IPS-18a (cell line): ENCODE measurements at regions not wholly inside any gene's neighbourhood (a gene's known extent, or its start where the extent isn't known, plus 50 kb on each side); places are given as distances from the start of the nearest gene placed in this dataset.

ENCODE experiments used
- H3K27ac ChIP-seq: one replicate; pipeline ENCODE4 v1.5.1; 2013; ENCODE audit warnings: low read length
- H3K27me3 ChIP-seq: one replicate; pipeline ENCODE4 v1.6.1; 2013; ENCODE audit warnings: mild to moderate bottlenecking, low read length; ENCODE audit not compliant: control insufficient read depth, insufficient read depth
- H3K36me3 ChIP-seq: one replicate; pipeline ENCODE4 v1.6.1; 2013; ENCODE audit warnings: low read depth, low read length; ENCODE audit not compliant: control insufficient read depth
- H3K4me1 ChIP-seq: one replicate; pipeline ENCODE4 v1.6.1; 2013; ENCODE audit warnings: low read depth, low read length; ENCODE audit not compliant: control insufficient read depth
- H3K4me3 ChIP-seq: one replicate; pipeline ENCODE4 v1.5.1; 2013; ENCODE audit warnings: low read length
- H3K9ac ChIP-seq: one replicate; pipeline ENCODE4 v1.6.1; 2013; ENCODE audit warnings: mild to moderate bottlenecking, low read length, moderate library complexity
- H3K9me3 ChIP-seq: one replicate; pipeline ENCODE4 v1.6.1; 2013; ENCODE audit warnings: low read depth, low read length; ENCODE audit not compliant: control insufficient read depth

DNA sequence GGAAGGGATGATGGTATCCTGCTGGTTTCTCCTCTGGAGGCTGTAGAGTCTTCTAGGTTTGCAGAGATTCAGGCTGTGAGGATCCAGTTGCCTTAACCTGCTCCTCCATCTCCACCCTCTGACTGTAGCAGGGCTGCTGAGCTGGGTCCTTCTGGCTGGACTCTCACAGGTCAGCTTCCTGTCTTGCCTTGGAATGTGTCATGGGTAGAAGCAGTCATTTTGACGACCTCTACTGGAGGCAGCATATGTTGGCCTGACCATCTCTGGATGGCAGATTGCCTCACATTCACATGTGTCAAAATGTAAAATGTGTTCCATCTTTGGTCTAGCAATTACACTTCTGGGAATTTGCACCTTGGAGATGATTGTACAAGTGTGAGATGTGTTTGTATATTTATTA, 504.4 kb upstream of the EEF2KMT start:
- H3K36me3 ChIP-seq, result no peaks in the 10 kb centered on the region
- no peaks in the 10 kb centered on the region for H3K9me3 ChIP-seq
- H3K27me3 ChIP-seq, result no peaks in the 10 kb centered on the region
- H3K27ac ChIP-seq, result no peak overlapping the region
- no peak overlapping the region for H3K4me3 ChIP-seq
- H3K4me1 ChIP-seq, result no peaks in the 10 kb centered on the region
- no peak overlapping the region for H3K9ac ChIP-seq

DNA sequence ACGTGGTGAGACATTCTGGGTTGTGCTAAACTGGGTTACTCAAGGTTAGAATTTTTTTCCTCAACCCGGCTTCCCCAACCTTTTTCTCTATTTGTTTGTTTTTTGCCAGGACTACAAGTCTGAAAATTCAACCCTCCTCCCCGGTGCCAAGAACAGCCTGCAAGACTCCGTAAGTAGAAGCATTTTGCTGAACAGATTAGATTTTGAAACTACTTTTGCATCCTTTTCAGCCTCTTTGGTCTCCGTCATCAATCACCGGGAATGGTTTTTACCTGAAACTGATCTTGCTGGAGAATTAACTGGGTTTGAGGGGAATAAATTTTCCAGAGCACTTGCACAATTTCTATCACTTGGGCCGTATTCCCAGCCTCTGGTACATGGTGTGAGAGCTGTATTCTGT, 501.2 kb upstream of the EEF2KMT start:
- H3K4me1 ChIP-seq, result peaks cover 3% of the 10 kb centered on the region
- no peak overlapping the region for H3K9ac ChIP-seq
- H3K27ac ChIP-seq, result no peak overlapping the region
- H3K9me3 ChIP-seq, result no peaks in the 10 kb centered on the region
- no peaks in the 10 kb centered on the region for H3K36me3 ChIP-seq
- no peak overlapping the region for H3K4me3 ChIP-seq
- H3K27me3 ChIP-seq, result no peaks in the 10 kb centered on the region

DNA sequence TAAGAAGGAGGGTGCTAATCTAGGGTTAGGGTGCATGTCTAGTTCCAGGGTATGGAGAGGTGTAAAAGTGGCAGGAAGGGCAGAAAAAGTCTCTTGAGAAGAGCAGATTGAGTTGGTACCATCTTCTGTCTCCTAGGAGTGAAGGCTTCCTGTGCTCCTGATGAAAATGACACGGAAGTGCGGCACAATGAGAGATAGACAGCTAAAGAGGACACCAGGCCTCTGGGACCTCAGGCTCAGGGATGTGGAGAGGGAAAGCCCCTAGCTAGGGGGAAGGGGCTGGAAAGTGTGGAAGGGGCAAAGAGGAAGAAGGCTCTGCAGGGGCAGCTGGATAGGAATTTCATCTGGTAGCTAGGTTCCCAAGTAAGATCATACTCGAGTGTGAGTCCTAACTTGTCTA, 498.3 kb upstream of the EEF2KMT start:
- Histone ChIP-seq H3K4me1 (peaks cover 6% of the 10 kb centered on the region), H3K27me3 (no peaks in the 10 kb centered on the region), H3K4me3 (no peak overlapping the region), H3K9ac (no peak overlapping the region), H3K9me3 (no peaks in the 10 kb centered on the region), H3K27ac (no peak overlapping the region), H3K36me3 (no peaks in the 10 kb centered on the region)

DNA sequence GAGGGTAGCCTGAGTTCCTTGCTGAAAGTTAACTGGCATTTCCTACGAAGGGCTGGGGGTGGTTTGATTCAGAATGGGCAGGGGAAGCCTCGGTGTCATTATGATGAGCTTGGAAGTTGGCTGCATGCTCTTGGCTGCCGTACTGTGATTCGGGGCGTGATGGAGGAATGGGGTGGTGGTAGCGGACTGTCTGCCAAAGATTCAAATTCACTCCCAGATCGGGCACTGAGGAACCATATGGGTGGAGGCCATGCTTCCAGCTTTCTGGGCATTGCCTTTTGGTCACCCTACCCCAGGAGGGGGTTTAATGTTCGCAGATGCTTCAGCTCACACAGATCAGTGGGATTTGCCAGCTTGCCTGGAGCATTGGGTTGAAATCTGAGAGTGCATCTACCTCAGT, 492.8 kb upstream of the EEF2KMT start:
- Histone ChIP-seq H3K27me3 (no peaks in the 10 kb centered on the region), H3K9ac (no peak overlapping the region), H3K9me3 (no peaks in the 10 kb centered on the region), H3K36me3 (no peaks in the 10 kb centered on the region), H3K27ac (no peak overlapping the region), H3K4me3 (no peak overlapping the region), H3K4me1 (peaks cover 6% of the 10 kb centered on the region)

DNA sequence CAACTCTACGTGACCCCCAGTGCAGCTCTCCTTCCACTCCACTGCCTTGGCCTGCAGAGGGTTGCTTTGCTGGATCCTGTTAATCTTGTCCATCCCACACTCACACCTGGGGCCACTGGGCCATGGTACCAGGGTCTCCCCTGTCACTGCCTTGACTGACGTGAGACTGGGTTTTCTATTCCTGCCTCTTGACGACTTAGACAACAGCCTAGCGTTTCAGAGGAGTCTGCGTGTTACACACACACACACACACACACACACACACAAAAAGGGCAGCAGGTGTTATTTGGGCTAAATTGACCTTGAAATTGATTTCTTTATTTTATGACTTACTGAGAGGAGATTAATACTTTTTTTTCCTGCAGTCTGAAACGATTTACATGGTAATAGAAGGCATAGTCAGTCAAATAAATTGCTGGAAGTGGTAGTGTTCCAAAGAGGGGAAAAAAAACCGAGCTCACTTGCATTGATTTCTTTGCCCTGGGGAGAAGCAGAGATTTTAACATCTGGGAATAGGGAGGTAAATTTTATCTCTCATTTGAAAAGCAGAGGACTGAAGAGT, 492.3 kb upstream of the EEF2KMT start:
- Histone ChIP-seq H3K4me1 (peaks cover 6% of the 10 kb centered on the region), H3K27me3 (no peaks in the 10 kb centered on the region), H3K9me3 (no peaks in the 10 kb centered on the region), H3K9ac (no peak overlapping the region), H3K4me3 (no peak overlapping the region), H3K36me3 (no peaks in the 10 kb centered on the region), H3K27ac (no peak overlapping the region)

DNA sequence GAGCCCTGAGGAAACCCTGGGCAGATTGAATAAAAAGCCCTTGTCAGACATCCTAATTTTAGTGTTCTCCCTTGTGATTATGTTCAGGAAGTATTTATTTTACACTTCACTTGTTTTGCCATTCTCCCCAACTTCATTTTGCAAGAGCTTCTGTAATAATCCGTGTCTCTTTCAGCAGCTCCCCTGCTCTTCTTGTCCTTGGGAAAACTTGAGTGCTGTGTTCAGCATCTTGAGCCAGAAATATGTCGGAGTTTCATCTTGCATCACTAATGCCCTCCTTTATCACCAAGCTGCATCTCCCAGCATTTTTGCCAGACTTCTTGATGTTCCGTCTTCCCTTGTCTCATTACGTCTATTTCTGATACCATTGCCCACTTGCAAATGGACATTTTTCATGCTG, 486.5 kb upstream of the EEF2KMT start:
- Histone ChIP-seq H3K36me3 (no peaks in the 10 kb centered on the region), H3K27ac (no peak overlapping the region), H3K27me3 (no peaks in the 10 kb centered on the region), H3K9me3 (no peaks in the 10 kb centered on the region), H3K9ac (no peak overlapping the region), H3K4me3 (no peak overlapping the region), H3K4me1 (no peaks in the 10 kb centered on the region)

DNA sequence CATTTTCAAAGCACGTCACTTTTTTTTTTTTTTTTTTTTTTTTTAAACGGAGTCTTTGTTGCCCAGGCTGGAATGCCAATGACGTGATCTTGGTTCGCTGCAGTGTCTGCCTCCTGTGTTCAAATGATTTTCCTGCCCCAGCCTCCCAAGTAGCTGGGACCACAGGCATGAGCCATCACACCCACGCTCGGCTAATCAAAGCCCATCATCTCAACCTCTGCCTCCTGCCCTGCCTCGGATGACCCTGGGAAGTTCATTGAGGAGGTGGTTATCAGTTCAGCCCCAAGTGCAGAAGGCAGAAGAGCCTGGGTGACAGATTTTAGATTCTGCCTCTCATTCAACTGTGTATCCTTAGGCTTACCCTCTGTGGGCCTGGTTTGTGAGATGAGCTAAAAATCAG, 484.9 kb upstream of the EEF2KMT start:
- Histone ChIP-seq H3K9ac (no peak overlapping the region), H3K9me3 (no peaks in the 10 kb centered on the region), H3K27me3 (no peaks in the 10 kb centered on the region), H3K27ac (no peak overlapping the region), H3K4me3 (no peak overlapping the region), H3K36me3 (no peaks in the 10 kb centered on the region), H3K4me1 (no peaks in the 10 kb centered on the region)

DNA sequence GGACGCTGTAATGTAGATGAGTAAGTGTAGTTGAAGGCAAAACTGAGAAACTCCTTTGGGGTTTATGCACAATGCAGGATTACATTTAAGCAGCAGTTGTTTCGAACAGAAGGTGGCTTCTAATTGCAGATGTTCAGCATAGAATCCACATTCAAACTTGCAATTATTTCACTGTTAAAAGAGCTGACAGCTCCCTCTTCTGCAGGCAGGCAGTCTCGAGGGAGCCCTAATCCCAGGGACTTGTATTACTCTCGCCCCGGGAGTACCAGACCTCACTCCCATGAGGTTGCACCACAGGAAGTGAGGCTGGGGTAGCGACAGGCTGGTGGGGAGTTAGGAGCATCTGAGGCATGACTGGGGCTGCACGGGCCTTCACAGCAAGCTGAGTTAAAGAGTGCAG, 484.3 kb upstream of the EEF2KMT start:
- H3K9me3 ChIP-seq, result no peaks in the 10 kb centered on the region
- no peaks in the 10 kb centered on the region for H3K36me3 ChIP-seq
- no peaks in the 10 kb centered on the region for H3K27me3 ChIP-seq
- no peaks in the 10 kb centered on the region for H3K4me1 ChIP-seq
- no peak overlapping the region for H3K27ac ChIP-seq
- no peak overlapping the region for H3K4me3 ChIP-seq
- no peak overlapping the region for H3K9ac ChIP-seq

DNA sequence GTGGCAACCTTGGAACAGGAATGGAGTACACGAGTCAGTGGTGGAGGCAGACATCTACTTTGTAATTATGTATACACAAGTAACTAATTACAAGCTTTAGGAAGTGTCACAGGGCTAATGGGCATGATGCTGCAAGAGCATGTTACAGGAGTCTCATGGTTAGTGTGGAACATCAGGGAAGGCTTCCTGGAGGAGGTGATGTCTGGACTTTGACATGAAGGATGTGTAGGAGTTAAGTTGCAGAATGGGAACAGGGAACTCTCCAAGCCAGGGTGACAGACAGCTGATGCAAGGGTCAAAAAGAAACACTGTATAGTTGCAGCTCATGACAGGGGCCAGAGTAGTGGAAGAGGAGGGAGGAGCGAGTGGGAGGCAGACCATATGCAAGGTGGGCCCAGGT, 483.8 kb upstream of the EEF2KMT start:
- no peak overlapping the region for H3K9ac ChIP-seq
- no peaks in the 10 kb centered on the region for H3K27me3 ChIP-seq
- no peaks in the 10 kb centered on the region for H3K4me1 ChIP-seq

DNA sequence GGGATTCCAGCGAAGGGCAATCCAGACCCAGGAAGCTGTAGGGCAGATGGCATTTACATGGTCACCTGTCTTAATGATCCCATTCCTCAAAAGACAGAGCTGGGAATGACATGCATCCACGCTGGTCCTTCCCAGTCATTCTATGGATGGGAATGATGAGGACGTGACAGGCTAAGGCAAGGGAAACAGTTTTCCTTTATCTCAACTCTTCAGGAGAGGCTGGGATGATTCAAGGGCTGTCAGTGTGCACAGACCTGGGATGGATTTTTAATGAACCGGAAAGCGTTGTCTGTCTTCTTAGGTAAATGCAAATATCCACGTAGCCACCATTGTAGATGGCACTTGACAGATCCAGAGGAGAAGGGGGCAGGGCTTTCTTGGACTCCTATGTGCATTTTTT, 483.2 kb upstream of the EEF2KMT start:
- H3K27me3 ChIP-seq, result no peaks in the 10 kb centered on the region
- no peaks in the 10 kb centered on the region for H3K36me3 ChIP-seq
- no peak overlapping the region for H3K4me3 ChIP-seq
- no peaks in the 10 kb centered on the region for H3K4me1 ChIP-seq
- H3K9ac ChIP-seq, result no peak overlapping the region
- H3K9me3 ChIP-seq, result no peaks in the 10 kb centered on the region
- no peak overlapping the region for H3K27ac ChIP-seq

More for the DNA sequence above, 483.8 kb upstream of the EEF2KMT start:
- no peaks in the 10 kb centered on the region for H3K9me3 ChIP-seq
- H3K4me3 ChIP-seq, result no peak overlapping the region
- no peaks in the 10 kb centered on the region for H3K36me3 ChIP-seq
- H3K27ac ChIP-seq, result no peak overlapping the region

DNA sequence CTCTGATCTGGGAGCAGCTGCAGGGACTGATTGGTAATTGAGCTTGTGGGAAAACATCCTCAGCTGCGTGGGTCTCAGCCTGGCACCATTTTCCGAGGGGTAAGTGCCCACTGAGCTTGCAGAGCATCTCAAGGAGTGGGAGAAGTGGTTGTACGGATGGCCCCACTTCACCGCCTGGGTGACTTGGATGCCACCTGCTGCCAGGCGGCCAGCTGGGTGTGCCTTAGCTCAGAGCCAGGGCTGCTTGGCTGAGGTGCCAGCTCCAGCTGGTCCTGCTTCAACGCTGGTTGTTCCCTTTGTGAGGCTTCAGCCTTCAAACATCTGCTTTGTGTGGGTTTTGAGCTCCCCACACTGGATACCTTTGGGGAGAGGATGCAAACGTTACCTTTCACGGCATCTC, 482.7 kb upstream of the EEF2KMT start:
- Histone ChIP-seq H3K27me3 (no peaks in the 10 kb centered on the region), H3K9ac (no peak overlapping the region), H3K36me3 (no peaks in the 10 kb centered on the region), H3K9me3 (no peaks in the 10 kb centered on the region), H3K4me1 (no peaks in the 10 kb centered on the region), H3K4me3 (no peak overlapping the region), H3K27ac (no peak overlapping the region)

DNA sequence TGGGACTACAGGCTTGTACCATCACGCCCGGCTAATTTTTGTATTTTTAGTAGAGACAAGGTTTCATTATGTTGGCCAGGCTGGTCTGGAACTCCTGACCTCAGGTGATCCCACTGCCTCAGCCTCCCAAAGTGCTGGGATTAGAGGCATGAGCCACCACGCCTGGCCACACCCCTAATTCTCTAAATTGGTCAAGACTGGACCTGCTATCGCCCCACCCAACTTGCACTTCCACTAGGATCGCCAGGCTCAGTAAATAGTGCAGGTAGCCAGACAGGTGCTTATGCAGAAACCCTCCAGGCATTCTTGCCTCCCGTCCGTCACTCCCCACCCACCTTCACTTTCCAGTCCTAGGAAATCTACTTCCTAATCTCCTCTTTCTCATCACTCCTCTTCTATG, 481.4 kb upstream of the EEF2KMT start:
- no peaks in the 10 kb centered on the region for H3K27me3 ChIP-seq
- no peaks in the 10 kb centered on the region for H3K4me1 ChIP-seq
- H3K36me3 ChIP-seq, result no peaks in the 10 kb centered on the region
- no peak overlapping the region for H3K9ac ChIP-seq
- H3K9me3 ChIP-seq, result no peaks in the 10 kb centered on the region
- no peak overlapping the region for H3K4me3 ChIP-seq
- no peak overlapping the region for H3K27ac ChIP-seq
